Ishikawa (cell line): ENCODE measurements at regions not wholly inside any gene's neighbourhood (a gene's known extent, or its start where the extent isn't known, plus 50 kb on each side); places are given as distances from the start of the nearest gene placed in this dataset.

Experiments
- CEBPB ChIP-seq: IDR thresholded peaks from 2 replicates; pipeline ENCODE4 v1.6.1; 2012
- CREB1 ChIP-seq: IDR thresholded peaks from 2 replicates; pipeline ENCODE4 v1.6.1; 2012; ENCODE audit warnings: low read depth
- EGR1 ChIP-seq: IDR thresholded peaks from 2 replicates; pipeline ENCODE4 v1.6.1; 2012
- EP300 ChIP-seq: IDR thresholded peaks from 2 replicates; pipeline ENCODE4 v1.6.1; 2012; ENCODE audit warnings: borderline replicate concordance
- FOXM1 ChIP-seq: IDR thresholded peaks from 2 replicates; pipeline ENCODE4 v1.6.1; 2012; ENCODE audit warnings: low read depth, borderline replicate concordance
- NFIC ChIP-seq: IDR thresholded peaks from 2 replicates; pipeline ENCODE4 v1.6.1; 2012
- RAD21 ChIP-seq: IDR thresholded peaks from 2 replicates; pipeline ENCODE4 v1.6.1; 2012; ENCODE audit warnings: low read depth
- TAF1 ChIP-seq: IDR thresholded peaks from 2 replicates; pipeline ENCODE4 v1.6.1; 2012; ENCODE audit warnings: low read depth, mild to moderate bottlenecking
- TCF12 ChIP-seq: IDR thresholded peaks from 2 replicates; pipeline ENCODE4 v1.6.1; 2012; ENCODE audit warnings: low read depth
- TEAD4 ChIP-seq: IDR thresholded peaks from 2 replicates; pipeline ENCODE4 v1.6.1; 2012
- YY1 ChIP-seq: IDR thresholded peaks from 2 replicates; pipeline ENCODE4 v1.6.1; 2012; ENCODE audit warnings: low read depth
- ZBTB7A ChIP-seq: IDR thresholded peaks from 2 replicates; pipeline ENCODE4 v1.6.1; 2012; ENCODE audit warnings: low read depth
- TF ChIP-seq, protein P1 (sequence below): IDR thresholded peaks from 2 replicates; pipeline ENCODE4 v1.6.1; 2012
- TF ChIP-seq, protein P2 (sequence below): IDR thresholded peaks from 2 replicates; pipeline ENCODE4 v1.6.1; 2012; ENCODE audit warnings: low read depth, mild to moderate bottlenecking
- TF ChIP-seq, protein P3 (sequence below): IDR thresholded peaks from 2 replicates; pipeline ENCODE4 v1.6.1; 2012

DNA sequence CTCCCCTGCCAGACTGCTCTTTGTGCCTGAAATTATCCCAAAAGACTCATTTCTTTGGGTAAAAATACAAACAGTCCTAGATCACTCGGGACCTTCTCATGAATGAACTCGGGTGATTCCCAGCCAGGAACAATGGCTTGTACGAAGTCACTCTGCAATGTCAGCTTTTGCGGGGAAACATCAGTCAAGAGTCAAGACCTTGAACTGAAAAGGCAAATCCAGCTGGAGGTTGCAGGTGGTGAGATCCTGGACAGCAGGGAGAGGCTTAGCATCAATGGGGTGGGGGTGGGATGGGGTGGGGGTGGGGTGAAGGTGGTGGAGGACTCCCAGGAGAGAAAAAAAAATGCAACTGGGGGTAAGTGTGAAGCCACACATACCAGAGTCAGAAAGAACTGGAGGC lies 115.0 kb upstream of the SLC25A33 start:
- TF ChIP-seq TAF1 (no peak), FOXM1 (no peak), YY1 (no peak), CREB1 (no peak), EGR1 (no peak), EP300 (no peak), ZBTB7A (no peak), TCF12 (no peak), RAD21 (no peak), TEAD4 (no peak), CEBPB (no peak), NFIC (no peak)
- TF ChIP-seq, protein P1, sequence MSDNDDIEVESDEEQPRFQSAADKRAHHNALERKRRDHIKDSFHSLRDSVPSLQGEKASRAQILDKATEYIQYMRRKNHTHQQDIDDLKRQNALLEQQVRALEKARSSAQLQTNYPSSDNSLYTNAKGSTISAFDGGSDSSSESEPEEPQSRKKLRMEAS = no peak
- TF ChIP-seq, protein P2, sequence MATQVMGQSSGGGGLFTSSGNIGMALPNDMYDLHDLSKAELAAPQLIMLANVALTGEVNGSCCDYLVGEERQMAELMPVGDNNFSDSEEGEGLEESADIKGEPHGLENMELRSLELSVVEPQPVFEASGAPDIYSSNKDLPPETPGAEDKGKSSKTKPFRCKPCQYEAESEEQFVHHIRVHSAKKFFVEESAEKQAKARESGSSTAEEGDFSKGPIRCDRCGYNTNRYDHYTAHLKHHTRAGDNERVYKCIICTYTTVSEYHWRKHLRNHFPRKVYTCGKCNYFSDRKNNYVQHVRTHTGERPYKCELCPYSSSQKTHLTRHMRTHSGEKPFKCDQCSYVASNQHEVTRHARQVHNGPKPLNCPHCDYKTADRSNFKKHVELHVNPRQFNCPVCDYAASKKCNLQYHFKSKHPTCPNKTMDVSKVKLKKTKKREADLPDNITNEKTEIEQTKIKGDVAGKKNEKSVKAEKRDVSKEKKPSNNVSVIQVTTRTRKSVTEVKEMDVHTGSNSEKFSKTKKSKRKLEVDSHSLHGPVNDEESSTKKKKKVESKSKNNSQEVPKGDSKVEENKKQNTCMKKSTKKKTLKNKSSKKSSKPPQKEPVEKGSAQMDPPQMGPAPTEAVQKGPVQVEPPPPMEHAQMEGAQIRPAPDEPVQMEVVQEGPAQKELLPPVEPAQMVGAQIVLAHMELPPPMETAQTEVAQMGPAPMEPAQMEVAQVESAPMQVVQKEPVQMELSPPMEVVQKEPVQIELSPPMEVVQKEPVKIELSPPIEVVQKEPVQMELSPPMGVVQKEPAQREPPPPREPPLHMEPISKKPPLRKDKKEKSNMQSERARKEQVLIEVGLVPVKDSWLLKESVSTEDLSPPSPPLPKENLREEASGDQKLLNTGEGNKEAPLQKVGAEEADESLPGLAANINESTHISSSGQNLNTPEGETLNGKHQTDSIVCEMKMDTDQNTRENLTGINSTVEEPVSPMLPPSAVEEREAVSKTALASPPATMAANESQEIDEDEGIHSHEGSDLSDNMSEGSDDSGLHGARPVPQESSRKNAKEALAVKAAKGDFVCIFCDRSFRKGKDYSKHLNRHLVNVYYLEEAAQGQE = no peak
- TF ChIP-seq, protein P3, sequence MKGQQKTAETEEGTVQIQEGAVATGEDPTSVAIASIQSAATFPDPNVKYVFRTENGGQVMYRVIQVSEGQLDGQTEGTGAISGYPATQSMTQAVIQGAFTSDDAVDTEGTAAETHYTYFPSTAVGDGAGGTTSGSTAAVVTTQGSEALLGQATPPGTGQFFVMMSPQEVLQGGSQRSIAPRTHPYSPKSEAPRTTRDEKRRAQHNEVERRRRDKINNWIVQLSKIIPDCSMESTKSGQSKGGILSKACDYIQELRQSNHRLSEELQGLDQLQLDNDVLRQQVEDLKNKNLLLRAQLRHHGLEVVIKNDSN = no peak

DNA sequence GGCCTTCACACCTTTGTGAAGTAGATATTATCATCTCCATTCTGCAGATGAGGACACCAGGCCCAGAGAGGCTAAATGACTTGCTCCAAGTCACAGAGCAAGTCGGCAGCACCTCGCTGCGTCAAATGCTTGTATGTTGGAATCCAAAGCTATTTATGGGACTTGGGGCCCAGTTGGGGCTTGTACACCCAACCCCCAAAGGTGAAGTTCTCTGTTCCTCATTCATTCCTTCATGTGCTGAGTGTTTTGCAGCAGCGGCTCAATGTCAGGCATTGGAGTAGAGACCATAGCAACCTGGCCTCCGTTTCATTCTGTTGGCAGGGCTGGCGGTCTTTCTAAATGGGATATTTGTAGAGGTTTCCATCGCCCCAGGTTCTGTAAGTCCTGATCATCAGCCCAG lies 113.4 kb upstream of the SLC25A33 start:
- TF ChIP-seq, protein P1 = no peak
- TF ChIP-seq RAD21 = no peak
- TF ChIP-seq, protein P3 = no peak
- no peak for TF ChIP-seq CEBPB
- TF ChIP-seq ZBTB7A = no peak
- TF ChIP-seq, protein P2 = no peak

DNA sequence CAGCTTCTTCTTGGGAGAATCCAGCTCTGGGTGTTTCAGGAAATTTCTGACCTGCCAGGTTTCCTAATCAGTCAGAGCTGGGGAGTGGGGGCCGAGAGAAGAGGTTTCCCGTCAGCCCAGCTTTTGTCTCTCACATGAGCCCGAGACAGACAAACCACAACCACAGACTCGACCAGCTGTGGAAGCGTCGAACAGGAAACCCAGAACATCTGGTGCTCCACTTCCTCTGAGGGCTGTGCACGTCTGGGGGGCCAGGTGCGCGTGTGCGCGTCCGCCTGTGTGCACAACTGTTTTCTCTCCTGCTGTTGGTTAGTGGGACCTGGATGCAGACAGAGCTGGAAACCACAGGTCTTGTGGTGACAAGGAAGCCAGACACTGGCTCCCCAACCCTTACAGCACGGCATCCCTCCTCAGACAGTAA lies 113.0 kb upstream of the SLC25A33 start:
- no peak for TF ChIP-seq RAD21
- TF ChIP-seq YY1 = no peak
- TF ChIP-seq, protein P1 = no peak
- no peak for TF ChIP-seq FOXM1
- TF ChIP-seq EGR1 = no peak
- TF ChIP-seq, protein P2 = no peak
- no peak for TF ChIP-seq NFIC
- TF ChIP-seq TEAD4 = no peak
- TF ChIP-seq EP300 = no peak
- no peak for TF ChIP-seq TAF1
- TF ChIP-seq, protein P3 = no peak

DNA sequence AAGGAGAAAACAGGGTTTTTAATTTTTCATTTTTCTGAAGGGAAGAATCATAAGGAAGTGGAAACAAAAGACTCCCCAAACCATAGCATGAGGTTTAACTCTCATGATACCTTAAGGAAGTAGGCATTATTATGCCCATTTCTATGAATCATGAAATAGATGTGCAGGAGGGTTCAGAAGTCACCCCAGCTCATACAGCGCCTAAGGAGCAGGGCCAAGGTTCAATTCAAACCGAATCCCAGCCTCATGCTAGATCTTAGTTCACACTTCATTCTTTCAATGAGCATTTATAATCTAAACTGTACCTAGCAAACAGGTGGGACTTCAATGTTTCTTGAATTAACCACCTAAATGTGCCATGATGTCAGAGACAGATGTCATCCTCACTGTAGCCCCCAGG lies 111.9 kb upstream of the SLC25A33 start:
- no peak for TF ChIP-seq CREB1
- TF ChIP-seq YY1 = no peak
- TF ChIP-seq TCF12 = no peak
- no peak for TF ChIP-seq ZBTB7A
- TF ChIP-seq, protein P1 = no peak
- TF ChIP-seq NFIC = no peak
- TF ChIP-seq, protein P3 = no peak
- no peak for TF ChIP-seq TEAD4
- no peak for TF ChIP-seq EP300
- no peak for TF ChIP-seq FOXM1
- TF ChIP-seq TAF1 = no peak
- TF ChIP-seq, protein P2 = no peak
- no peak for TF ChIP-seq CEBPB
